OCI-LY1 (cell line): ENCODE measurements at regions not wholly inside any gene's neighbourhood (a gene's known extent, or its start where the extent isn't known, plus 50 kb on each side); places are given as distances from the start of the nearest gene placed in this dataset.

Experiments
- CTCF ChIP-seq: fragments of 200-600 bp; sonication (generic), shearing (Covaris generic); IDR thresholded peaks from 2 replicates; pipeline ENCODE4 v1.5.1; 2017; ENCODE audit warnings: mild to moderate bottlenecking, antibody characterized with exemption, low read length, moderate library complexity, mixed read lengths
- EZH2 ChIP-seq: fragments of 200-600 bp; sonication (generic), shearing (Covaris generic); IDR thresholded peaks from 2 replicates; pipeline ENCODE4 v1.8.0; 2017; ENCODE audit warnings: borderline replicate concordance, mixed run types, mild to moderate bottlenecking, antibody characterized with exemption, low read length, moderate library complexity, mixed read lengths

DNA sequence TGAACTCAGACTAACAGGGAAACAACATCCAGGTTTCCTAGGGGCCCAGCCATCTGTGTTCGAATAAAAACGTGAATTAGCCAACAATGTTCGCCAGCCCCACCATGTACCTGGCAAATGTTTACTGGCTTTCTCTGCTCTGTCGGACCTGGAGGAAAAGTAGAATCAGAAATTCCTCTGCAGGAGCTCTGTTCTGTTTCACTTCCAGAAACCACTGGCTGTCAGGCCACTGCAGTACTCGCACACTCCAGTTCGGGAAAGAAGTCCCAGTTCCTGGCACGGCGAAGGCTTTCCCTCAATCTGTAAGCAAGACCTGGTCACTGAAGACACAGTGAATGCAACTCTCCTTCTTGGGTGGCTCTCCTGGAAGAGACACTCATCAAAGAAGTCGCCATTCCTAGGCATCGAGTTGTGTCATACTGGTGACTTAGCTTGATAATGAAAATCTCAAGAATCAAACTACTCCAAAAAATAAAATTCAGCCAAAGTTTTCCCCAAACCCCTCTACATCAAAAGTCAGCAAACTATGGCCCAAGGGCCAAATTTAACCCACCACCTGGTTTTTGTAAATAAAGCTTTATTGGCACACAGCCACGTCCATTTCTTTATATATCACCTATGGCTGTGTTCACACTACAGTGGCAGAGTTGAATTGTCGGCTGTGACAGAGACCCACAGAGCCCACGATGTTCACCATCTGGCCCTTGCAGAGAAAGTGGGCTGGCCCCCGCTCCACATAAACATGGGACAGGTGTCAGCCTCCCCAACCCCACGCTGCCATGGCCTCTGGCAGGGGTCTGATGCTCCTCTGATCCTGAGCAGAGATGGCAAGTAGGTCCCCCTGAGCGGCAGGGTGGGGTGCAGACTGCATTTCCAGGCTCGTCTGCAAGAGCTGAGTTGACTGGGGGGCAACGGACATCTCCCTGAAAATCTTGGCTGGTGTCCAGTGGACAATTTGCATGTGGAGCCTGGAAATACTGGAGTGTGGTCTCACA is 189.2 kb upstream of the DIO3 start:
- TF ChIP-seq EZH2 (no peak), CTCF (no peak)
